ENCODE measurements at regions not wholly inside any gene's neighbourhood (a gene's known extent, or its start where the extent isn't known, plus 50 kb on each side); places are given as distances from the start of the nearest gene placed in this dataset.
"Not testable (repeated sequence)": the region's sequence is repeated elsewhere in the genome, so short reads cannot be mapped to it uniquely, and the experiment has no call there.

DNA sequence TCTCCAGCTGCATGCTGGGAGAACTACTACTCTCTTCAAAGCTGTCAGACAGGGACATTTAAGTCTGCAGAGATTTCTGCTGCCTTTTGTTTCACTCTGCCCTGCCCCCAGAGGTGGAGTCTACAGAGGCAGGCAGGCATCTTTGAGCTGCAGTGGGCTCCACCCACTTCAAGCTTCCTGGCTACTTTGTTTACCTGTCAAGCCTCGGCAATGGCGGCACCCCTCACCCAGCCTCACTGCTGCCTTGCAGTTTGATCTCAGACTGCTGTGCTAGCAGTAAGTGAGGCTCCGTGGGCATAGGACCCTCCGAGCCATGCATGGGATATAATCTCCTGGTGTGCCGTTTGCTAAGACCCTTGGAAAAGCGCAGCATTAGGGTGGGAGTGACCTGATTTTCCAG, 61.7 kb downstream of the DMRTA1 start:
- DNase-seq = not testable (repeated sequence)

DNA sequence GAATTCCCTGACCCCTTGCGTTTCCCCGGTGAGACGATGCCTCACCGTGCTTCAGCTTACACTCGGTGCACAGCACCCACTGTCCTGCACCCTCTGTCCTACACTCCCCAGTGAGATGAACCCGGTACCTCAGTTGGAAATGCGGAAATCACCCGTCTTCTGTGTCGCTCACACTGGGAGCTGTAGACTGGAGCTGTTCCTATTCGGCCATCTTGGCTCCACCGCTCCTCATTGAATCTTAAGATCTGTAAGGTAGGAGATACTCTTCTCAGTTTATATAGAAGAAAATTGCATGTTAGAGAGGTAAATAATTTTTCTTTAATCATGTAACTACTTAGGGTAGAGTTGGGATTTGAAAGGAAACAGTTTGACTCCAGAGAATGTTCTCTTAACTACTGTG, 62.2 kb downstream of the DMRTA1 start:
- DNase-seq = no peak

DNA sequence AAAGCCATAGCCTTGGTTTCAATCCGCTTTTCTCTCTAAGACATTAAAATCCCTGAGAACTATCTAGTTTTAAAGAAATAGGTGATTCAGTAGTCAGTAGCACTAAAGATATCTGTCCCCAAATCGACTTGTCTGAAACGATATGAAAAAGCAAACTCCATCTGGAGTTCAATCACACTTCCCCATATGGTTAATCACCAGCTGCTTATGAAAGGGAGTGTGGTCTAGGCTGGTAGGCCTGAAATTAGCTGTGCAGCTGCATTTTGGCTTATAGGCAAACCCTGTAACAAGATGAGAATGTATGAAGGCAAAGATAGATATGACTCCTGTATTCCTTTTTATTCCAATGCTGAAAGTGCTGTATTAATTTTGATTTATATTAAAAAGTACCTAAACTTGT, 65.9 kb downstream of the DMRTA1 start:
- DNase-seq = no peak

DNA sequence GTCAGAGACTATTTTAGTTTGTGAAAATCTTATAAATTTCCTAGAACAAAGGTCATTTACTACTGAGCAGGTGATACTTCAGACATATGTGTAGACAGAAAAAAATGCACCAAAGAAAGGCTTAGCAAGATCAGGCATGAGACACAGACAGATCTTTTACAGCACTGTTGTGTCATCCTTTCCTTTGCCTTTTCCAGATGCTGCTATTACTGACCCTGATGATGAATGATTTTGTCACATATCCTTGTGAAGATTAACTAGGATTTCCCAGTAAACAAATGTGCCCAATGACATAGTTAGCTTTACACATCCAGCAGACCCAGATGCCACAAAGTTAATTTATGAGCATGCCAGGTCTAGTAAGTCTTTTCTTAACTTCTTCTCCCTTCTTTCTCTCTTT, 68.2 kb downstream of the DMRTA1 start:
- no peak for DNase-seq

DNA sequence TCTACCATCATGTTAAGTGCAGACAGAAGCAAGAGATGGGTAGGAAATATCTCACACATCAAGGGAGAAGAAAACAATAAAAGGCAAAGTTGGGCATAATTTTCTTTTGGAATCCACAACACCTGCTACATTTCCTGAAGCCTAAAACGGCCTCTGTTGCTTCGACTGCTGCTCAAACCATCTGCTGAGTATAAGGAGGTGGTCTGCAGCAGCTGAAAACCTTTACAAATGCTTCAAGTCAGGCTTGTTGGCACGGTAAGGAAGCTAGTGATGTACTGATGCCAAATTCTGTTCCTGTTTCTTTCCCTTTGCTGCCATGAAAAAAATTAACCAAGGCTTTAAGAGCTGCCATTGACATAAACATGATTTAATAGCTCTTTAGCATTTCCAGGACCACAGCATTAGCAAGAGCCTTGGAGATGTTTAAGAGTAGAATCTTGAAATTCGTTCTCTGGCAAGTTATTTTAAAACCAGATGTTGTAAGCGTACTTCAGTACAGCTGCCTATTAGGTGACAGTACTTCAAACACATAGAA, 75.6 kb downstream of the DMRTA1 start:
- DNase-seq = no peak

DNA sequence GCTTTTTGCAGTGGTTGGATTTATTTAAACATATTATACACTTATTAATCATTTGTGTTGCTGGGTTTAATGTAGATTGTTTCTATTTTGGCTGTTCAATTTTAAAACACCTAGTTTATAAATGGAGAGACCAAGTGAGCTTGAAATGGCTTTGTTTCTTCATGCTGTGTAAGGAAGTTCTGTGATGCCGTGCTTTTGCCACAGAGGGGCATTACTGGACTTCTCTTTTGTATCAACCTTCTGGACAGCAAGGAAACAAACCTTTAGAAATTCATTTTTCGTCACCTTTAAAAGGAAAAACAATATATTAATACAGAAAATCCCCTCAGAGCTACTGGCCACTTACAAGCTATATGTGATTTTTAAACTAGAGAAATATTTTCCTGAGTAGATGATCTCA, 81.9 kb downstream of the DMRTA1 start:
- DNase-seq = no peak

DNA sequence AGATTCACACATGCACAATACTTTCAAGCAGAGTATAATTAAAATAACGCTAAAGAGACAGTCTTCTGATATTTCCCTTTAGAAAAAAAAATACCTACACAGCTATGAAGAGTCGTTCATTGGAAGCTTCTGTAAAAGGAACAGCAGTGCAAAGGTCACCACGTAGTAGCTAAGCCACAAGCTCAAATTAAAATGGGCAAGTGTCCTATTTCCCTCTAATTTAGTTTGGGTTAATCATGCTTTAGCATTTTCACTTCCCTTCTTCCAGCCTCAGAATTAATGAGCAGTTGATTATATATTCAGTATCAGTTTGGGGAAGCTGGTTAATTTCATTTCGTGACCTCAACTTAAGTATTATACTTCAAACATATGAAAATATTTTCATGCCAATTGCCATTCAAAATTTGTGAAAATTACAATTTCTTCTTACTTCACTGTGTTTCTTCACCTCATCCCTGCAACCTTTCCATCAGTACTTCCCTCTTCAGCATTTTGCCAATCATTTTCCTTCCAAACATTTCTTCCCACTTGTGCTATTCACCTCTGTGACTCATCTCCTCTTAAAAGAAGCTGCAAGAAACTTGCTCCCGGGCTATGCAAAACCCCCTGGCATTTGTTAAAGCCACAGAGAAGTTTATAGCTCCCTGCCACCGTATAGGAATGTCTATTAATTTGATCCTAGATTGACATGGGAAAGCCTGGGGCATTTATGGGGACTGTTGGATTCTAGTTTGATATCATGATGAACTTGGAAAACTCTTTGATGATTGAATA, 83.0 kb downstream of the DMRTA1 start:
- DNase-seq = no peak

DNA sequence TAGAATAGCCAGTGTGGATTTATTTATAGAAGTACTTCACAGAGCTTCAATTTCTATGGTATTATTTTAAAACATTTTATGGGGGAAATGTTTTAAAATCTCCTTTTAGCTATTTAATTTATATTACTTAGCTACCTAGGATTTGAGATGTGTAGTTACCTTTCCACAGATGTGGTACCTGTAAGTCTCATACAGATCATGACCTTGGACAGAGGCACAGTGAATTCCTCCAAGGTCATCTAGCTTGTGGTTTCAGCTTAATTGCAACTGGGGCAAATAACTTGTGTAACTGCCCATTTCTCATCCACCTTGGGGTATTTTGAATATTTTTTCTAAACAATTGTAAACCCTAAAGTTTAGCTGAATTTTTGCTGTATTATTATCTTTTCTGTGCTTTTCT, 89.2 kb downstream of the DMRTA1 start:
- no peak for DNase-seq

DNA sequence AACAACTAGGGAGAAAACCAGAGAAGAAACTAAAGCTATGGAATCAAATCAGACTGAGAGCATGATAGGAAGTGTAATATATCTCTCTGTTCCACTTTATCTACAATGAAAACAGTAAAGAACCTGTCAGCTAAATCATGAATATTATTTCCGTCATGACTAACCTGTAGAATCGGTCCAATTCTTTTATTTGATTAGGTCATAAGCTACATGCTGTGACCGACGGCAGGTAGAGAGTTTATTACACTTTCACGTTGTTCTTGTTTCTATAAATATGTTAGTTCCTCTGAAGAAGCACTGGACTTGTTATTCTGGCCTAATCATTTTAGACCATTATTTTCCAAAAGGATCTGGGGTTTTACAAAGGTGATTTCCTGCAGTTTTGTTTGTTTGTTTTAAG, 91.1 kb downstream of the DMRTA1 start:
- DNase-seq = no peak

DNA sequence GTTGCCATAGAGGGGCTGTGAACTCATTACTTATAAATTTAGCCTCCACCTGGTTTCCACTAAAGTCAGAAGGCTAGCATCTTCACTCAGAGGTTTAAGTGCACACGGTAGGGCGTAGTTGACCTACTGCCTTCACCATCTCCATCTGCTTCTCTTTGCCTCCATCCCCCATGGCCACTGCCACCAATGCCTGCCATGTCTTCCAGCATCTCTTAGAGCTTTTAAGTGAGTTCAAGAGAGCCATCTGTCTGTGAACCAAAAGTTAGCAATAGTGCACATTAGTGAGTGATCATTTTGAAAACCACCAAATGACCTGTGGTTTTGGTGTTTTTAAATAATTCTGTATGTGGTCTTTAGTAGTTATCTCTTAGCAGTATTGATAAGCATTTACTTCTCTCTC, 102.0 kb downstream of the DMRTA1 start:
- DNase-seq = no peak

DNA sequence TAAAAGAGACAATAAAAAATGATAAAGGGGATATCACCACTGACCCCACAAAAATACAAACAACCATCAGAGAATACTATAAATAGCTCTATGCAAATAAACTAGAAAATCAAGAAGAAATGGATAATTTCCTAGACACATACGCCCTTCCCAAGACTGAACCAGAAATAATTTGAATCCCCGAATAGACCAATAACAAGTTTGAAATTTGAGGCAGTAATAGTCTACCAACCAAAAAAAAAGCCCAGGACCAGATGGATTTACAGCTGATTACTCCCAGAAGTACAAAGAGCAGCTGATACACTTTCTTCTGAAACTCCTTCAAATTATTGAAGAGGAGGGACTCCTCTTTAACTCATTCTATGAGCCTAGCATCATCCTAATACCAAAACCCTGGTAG, 128.1 kb downstream of the DMRTA1 start:
- DNase-seq = no peak

DNA sequence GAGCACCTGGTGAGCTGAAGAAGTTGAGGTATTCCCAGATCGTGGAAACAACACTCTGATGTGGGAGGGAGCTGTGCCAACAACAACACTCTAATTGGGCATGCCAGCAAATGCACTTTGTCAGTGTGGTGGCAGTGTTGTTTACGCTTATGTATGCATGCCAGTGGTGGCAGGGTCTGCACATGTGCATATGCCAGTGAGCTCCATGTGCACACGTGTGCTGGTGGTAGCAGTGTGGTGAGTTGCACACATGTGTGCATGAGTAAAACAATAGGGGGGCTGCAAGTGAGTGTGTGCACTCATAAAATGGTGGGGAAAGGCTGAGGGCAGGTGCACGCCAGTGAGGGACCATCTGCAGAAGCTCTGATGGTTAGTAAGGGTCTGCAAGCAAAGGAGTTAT, 134.2 kb downstream of the DMRTA1 start:
- DNase-seq = no peak

DNA sequence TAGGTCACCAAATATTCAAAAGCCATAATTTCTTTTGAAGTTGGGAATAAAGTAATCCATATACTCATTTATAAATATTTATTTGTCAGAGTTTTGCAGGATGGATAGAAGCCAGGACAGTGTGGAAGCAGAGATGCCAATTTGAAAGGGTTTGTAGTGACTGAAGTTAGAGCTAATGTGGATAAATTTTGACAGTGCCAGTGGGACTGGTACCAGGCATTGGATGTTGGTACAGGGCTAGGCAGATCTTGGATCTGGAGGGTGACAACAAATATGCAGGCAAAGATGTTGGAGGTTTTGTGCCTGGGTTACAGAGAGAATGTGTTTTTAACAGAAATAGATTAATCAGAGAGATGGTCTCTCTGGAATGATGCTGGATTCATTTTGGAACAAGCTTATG, 135.6 kb downstream of the DMRTA1 start:
- DNase-seq = no peak

DNA sequence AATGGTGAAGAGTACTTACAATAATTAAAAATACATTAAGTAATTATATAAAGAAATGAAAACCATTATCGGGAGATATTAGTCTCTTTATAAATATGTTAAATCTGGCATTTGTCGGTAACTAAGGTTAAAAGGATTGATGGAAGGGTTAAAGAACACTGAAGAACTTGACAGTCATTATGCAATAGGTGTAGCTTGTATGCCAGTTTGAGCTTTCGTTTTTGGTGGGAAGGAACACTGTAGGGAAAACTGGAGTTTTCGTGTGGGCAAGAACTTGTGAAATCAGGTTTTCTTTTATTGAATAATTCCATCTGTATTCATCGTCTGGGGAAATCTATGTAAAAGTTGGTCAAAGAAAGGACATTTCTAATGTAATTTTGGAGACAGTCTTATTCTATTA, 142.3 kb downstream of the DMRTA1 start:
- no peak for DNase-seq

DNA sequence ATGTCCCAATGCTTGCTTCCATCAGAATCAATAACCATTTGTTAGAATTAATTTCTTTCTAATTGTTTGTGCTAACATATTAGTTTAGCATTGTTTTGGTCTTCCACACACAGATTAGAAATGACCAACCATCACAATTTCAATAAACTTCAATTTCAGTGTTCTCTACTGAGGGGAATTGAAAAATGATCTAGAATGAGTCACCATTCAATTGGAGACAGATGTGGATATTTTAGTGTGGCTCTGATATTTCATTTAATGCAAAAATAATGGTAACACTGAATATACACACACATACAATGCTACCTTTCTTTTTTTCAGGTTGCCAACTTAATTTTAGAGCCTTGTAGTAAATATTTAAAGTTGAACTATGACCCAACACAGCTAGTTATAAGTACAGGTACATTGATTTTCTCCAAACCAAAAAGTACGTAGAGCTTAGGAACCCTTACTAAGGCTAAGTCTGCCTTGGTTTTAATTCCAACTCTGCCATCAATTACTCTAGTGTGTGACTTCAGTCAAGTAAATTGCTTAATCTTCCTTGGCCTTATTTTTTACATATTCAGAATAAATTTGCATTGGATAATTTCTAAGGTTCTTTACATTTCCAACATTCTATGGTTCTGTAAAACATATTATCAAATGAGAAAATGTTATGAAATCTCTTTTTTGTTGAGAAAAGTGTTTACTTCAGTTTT, 143.9 kb downstream of the DMRTA1 start:
- DNase-seq = no peak

DNA sequence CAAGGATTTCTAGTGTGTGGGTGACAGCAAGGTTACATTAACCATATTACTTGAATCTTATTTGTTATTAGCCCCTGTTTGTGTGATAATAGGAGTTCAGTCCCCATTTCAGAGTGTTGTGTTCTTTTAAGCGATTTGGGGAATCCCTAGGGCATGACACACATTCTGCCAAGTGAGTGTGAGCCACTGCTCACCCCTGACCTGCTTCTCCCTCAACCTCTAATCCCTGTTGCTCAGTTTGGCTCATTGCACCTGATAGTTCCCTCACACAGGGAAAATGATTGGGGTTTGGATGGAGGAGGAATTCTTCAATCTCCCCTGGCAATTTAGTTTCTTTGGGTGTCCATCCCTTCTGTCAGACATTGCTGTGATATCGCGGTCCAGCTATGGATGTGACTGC, 149.2 kb downstream of the DMRTA1 start:
- no peak for DNase-seq

DNA sequence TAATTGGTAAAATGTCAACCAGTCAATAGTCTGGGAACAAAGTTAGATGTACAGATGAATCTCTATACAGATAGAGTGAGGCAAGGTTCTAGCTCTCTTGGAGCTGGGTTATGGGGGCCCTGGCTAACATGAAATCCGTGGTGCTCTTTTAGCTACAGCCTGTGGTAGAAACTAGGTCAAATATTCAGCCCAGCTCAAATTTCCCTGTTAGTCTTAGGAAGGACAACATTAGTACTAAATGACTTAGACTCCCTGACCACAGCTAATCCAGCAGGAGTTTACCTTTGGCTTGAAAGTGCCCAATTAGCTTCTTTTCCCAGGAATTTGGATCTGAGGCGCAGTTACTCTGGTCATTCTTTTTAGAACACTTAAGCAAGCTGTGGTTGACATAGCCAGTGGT, 170.5 kb downstream of the DMRTA1 start:
- DNase-seq = no peak

DNA sequence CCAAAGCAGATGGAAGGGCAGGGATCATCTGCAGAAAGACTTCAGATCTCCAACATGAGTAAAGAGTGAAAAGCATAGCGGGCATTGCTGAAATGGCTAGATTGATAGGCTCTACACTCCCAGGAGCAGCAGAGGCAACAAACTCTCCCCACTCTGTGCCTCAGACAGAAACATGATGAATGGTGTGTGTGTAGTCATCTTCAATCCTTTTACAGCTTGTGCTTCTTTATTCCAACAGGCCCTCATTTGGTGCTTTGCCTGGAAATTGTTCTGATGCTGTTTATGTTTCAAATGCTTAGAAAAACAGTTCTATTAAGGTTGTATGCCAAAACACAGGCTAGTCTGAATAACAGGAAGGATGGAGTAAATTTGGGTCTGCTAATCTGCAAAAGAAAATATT, 176.2 kb downstream of the DMRTA1 start:
- no peak for DNase-seq

DNA sequence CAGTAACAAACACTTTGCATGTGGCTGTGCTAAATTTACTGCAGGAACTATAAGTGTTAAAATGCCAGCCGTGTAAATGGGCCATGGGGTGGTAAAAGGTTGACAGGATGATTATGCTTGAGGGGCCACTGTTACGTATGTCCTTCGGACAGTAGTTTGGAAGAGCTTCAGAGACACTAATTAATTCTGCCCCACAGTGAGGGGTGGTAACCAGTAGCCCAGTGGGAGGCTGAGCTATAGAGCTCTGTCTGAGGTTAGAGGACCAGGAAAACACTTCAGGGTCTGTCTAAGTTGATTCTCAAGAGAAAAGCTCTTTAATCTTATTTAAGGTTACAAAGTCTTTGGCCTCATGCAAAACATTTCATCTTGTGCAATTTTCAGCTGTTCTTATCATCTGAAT, 176.6 kb downstream of the DMRTA1 start:
- DNase-seq = no peak

DNA sequence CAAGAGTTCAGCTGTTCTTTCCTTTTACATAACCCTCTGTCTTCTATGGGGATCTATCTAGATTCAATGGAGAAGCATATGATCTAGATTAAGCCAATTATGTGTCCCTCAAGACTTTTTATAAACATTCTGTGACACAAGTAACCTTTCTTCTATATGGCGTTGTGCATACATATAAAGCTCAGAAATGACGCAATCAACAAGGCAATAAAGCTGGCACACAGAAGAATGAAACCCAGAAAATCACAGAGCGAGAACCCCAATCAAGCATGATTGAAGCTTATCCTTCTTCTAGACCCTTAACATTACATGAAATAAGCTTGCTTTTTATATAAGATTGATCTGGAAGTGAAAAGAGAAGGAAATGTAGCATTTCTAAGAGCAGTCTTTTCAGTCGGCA, 178.9 kb downstream of the DMRTA1 start:
- no peak for DNase-seq

DNA sequence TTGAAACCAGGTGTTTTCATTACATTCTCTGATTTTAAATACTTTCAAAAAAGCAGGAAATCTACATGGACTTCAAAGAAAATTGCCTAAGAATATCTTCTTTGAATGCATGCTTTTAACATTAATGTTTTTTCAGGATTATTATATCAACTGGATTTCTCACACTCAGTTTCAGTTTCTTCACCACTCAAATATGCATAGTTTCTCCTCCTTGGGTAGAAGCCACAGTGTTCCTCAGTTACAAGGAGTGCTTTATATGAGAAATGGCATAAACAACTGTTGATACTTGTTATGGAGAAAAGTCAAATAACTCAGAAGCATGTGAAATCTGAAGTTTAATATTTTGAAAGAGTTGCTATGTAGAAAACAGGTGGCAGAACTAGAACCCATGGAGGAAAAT, 196.9 kb downstream of the DMRTA1 start:
- DNase-seq = no peak

DNA sequence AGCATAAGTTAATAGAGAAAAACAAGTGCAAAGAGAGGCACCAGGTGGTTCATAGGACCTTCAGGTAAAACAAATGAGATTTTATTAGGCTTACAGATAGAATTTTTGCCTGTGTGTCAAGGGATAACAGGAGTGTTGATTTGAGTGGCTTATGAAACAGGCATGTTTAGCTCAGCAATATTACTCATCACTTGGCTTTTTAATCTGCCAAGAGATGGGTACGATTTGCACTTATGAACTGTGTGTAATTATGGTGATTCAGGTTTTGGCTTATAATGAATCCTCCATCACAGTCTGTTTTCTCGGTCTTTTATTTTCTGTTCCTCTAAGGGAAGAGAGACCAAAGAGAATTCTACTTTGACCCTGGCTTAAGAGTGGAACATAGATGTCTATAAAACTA, 199.3 kb downstream of the DMRTA1 start:
- no peak for DNase-seq

DNA sequence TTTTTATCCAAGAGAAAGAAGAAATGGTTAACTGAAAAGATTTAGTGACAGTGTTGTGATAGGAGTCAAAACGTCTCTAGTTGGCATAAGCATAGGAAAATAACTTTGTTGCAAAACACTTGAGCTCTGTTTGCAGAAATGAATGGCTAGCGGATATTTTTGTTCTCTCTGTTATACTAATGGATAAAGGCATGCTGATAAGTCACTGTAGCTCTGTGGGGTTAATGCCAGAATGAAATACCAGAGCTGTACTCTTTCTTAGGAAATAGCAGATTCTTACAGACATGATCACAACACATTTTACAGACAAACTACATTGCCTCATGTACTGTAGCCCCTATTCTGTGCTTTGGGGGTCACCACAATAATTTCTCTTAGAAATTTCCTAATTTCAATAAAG, 202.8 kb downstream of the DMRTA1 start:
- DNase-seq = no peak

DNA sequence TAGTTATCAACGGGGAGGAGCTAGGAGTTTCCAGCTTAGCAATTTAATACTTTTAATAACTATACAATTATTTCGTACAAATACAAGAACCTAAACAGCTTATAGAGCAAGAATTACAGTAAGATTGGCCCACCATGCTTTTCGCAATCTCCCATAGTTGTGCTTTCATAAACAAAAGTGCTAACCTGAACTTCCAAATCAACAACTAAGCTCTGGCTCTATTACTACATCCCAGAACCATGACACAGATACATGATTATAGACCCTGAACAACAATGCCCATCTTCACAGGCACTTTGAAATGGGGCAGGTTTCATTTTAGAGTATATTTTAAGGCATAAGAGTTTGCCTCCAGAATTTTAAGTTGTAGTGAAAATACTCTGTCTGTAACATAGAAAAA, 203.5 kb downstream of the DMRTA1 start:
- DNase-seq = no peak

DNA sequence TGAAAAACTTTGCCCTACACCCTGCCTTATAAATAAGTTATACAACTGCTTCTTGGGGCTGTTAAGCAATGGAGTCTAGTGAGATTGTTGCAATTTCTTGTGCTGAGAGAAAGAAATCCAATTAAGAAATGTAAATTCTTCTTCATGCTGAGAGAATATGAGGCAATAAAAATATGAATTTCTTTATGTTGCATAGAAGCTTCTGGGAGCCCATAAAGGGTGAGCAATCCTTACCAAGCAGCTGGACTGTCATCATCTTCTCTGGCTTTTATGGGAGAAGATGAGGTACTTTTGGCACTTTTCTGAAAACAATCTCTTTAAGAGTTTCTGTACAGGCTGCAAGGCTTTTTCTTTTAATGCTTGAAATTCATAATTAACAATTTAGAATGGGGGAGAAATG, 204.3 kb downstream of the DMRTA1 start:
- DNase-seq = no peak

Data from activated CD4-positive, alpha-beta T cell treated with anti-CD3 and anti-CD28 coated beads, Interleukin-10, Interleukin-2, amounts not matched to agents 100 ng/mL and 50 ng/mL, durations not matched to agents 16 hours and 8 hours (primary cell).